ENCODE measurements at regions not wholly inside any gene's neighbourhood (a gene's known extent, or its start where the extent isn't known, plus 50 kb on each side); places are given as distances from the start of the nearest gene placed in this dataset.

DNA sequence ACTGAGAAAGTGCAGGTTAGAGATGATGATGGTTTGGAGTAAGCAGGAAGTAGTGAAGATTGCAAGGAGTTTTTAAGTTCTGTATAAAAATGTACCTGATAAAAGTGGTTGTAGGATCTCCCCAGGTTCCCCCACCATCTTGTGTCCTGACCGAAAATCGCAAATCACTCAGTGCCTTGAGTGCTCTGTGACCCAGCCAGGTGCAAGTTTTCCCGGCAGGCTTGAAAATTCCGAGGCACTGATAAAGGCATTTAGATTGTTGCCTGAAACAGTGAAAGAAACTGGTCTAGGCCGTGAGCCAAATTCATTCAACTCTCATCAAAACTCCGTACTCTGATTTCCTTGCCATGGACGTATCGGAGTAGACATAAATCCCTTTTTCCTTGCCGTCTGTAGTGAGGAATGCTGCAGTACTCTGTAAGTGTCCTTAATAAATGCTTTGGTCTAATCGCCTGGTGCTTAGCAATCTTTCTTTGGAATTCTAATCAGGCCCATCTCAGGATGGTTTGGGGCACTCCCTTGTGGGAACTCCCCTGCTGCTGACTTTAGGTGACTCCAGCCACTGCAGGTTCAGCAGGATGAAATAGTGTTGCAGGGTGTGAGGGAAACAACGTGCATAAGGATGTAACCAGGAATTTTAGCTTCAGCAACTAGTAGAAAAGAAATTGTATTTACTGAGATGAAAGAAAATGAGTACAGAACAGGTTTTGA, 1199.8 kb upstream of the MAP3K7 start:
- TF ChIP-seq, protein P1, sequence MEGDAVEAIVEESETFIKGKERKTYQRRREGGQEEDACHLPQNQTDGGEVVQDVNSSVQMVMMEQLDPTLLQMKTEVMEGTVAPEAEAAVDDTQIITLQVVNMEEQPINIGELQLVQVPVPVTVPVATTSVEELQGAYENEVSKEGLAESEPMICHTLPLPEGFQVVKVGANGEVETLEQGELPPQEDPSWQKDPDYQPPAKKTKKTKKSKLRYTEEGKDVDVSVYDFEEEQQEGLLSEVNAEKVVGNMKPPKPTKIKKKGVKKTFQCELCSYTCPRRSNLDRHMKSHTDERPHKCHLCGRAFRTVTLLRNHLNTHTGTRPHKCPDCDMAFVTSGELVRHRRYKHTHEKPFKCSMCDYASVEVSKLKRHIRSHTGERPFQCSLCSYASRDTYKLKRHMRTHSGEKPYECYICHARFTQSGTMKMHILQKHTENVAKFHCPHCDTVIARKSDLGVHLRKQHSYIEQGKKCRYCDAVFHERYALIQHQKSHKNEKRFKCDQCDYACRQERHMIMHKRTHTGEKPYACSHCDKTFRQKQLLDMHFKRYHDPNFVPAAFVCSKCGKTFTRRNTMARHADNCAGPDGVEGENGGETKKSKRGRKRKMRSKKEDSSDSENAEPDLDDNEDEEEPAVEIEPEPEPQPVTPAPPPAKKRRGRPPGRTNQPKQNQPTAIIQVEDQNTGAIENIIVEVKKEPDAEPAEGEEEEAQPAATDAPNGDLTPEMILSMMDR (conservative IDR thresholded peaks at IDR 0.05; ENCODE audit: low read depth, low read length) = no peak
- TF ChIP-seq EZH2 (IDR thresholded peaks at IDR 0.05; ENCODE audit: low read length, unreplicated experiment) = no peak

Data from PC-3 (cell line).